Suprapubic skin (tissue), 3 donors: ENCODE measurements at regions not wholly inside any gene's neighbourhood (a gene's known extent, or its start where the extent isn't known, plus 50 kb on each side); places are given as distances from the start of the nearest gene placed in this dataset.

ENCODE experiments used
- POLR2A ChIP-seq, 2 donors: fragments of 450-650 bp; IDR thresholded peaks; one replicate each; pipeline ENCODE4 v1.6.1; 2017; ENCODE audit warnings: antibody characterized with exemption in 2 of 2, mild to moderate bottlenecking in 2 of 2, moderate library complexity in 2 of 2
- TF ChIP-seq, protein P1 (sequence below), 2 donors: fragments of 200-600 bp in 1 of 2; fragments of 450-650 bp in 1 of 2; sonication (generic) in 1 of 2; IDR thresholded peaks; one replicate each; pipeline ENCODE4 v1.5.1; 2016 to 2019; ENCODE audit warnings: antibody characterized with exemption in 2 of 2, mild to moderate bottlenecking in 1 of 2, moderate library complexity in 1 of 2

DNA sequence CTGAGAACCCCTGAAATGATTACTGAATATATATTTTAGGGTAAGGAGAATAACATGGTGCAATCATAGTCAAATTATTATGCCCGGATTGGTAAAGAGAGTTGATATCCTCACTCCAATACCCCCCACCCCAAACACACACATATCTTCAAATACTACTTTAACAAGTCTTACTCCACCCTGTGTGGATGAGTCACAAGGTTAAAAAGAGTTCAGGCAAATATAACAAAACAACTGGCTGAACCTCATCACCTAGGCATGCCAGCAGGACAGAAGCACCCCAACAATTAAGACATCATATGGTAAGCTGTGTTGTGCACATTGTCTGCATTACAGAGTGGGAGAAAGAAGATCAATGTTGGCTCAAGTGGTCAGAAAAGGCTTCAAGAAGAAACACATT is 857.4 kb downstream of the TDRD15 start:
- TF ChIP-seq, protein P1, sequence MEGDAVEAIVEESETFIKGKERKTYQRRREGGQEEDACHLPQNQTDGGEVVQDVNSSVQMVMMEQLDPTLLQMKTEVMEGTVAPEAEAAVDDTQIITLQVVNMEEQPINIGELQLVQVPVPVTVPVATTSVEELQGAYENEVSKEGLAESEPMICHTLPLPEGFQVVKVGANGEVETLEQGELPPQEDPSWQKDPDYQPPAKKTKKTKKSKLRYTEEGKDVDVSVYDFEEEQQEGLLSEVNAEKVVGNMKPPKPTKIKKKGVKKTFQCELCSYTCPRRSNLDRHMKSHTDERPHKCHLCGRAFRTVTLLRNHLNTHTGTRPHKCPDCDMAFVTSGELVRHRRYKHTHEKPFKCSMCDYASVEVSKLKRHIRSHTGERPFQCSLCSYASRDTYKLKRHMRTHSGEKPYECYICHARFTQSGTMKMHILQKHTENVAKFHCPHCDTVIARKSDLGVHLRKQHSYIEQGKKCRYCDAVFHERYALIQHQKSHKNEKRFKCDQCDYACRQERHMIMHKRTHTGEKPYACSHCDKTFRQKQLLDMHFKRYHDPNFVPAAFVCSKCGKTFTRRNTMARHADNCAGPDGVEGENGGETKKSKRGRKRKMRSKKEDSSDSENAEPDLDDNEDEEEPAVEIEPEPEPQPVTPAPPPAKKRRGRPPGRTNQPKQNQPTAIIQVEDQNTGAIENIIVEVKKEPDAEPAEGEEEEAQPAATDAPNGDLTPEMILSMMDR (IDR thresholded peaks at IDR 0.05) = no peak
- no peak for TF ChIP-seq POLR2A (IDR thresholded peaks at IDR 0.05)
